Daoy (cell line): ENCODE measurements at regions not wholly inside any gene's neighbourhood (a gene's known extent, or its start where the extent isn't known, plus 50 kb on each side); places are given as distances from the start of the nearest gene placed in this dataset.
"Not testable (repeated sequence)": the region's sequence is repeated elsewhere in the genome, so short reads cannot be mapped to it uniquely, and the experiment has no call there.

Experiments
- DNase-seq: peaks from one replicate; pipeline ENCODE4 v3.0.0-alpha.2; 2015; ENCODE audit warnings: low read depth

DNA sequence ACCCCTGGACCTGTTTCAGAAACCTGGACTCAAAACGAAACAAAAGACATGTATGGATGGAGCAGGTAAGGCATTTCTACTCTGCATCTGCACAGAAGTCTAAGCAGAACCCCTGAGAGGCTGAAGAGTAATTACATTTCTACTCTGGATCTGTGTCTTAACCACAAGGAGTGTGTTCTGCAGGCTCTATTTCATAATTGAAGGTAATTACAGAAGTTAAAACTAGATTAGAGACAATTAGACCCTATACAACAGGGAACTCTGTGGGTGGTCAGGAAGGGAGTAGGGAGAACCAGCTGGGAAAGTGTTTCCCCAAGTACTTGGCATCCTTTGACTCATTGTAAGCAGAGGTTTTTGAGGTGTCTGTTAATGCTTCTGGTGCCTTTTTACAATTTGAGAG lies 69.8 kb downstream of the IGSF1 start:
- peak; percentile 10 for DNase-seq

DNA sequence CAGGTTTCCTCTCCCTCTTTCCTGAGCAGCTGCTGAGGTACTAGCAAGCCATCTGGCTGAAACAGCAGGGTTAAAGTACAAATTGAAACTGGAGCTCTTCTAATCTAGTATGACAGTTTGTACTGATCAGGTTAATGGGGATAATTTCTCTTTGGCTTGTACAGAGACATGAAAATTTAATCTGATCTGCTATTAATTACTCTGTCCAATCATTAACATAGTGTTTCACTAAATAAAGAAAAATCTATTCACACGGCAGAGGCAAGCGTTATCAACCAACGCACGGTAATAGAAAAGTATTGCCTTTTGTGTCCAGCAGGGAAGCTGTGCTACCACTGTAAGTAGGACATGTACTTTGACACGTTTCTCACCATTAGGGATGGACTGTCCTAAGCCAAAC lies 71.1 kb downstream of the IGSF1 start:
- DNase-seq: no peak

GRCh38 chrX:131216828-131217227 lies 72.3 kb downstream of the IGSF1 start:
- DNase-seq: no peak

DNA sequence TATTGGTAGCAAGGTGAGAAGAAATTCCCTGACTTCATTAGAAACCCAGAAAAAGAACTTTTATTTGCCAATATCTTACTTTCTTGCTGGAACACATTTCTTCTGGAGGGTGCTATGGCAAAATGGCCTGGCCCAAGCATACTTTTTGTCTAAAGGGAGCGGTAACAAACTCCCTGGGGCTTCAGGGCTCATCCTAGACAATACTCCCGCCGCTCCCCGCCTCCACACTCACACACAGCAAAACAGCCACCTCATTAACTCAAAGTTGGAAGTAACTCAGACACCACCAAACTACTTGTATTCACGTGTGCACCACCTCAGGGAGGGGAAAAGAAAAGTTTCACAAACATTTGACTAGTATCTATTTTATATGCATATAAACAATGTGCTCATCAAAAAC lies 75.7 kb downstream of the IGSF1 start:
- DNase-seq: no peak

- DNase-seq: no peak
Measured at GRCh38 chrX:131202766-131203165, 86.3 kb downstream of the IGSF1 start.

- no peak for DNase-seq
Measured at GRCh38 chrX:131201986-131202385, 87.1 kb downstream of the IGSF1 start.

DNA sequence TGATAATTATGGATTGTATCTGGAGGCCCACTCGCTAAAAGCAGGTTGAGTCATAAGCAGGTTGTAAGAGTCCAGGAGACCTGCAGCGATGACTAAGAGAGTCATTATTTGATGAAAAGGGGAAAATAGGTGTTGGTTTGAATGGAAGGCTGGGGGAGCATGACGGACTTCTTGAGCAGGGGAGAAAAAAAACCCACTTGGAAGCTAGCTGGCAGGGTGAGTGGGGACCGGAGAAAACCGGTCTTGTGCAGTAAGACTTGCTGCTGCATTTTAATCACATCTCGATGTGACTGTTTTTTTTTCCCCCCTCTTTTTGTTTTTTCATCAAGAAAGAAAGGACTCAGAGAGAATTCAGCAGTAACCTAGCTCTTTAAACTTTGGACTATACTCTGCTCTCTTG lies 90.0 kb downstream of the IGSF1 start:
- peak; percentile 8 for DNase-seq

- DNase-seq: no peak
Measured at GRCh38 chrX:131187206-131187605, 101.9 kb downstream of the IGSF1 start.

DNA sequence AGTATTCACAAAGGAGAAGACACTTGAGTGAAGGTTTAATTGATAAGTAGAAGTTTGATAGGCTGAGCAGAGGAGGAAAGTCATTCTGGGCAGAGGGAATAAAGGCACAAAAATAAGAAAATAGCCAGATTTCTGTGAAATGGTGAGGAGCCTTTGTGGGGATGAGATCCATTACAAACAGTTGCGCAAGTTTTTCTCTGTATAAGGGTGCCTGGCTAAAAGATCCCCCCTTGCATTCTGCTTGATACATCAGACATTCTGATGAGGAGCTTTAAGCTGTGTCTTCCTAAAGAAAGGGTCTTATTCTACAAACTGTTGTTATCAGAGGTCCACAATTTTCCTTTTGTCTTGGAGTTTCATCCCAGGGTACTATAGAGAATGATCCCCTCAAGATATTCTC lies 112.0 kb downstream of the ARHGAP36 start:
- DNase-seq: no peak

GRCh38 chrX:131163645-131164044 lies 105.5 kb downstream of the ARHGAP36 start:
- DNase-seq: not testable (repeated sequence)

DNA sequence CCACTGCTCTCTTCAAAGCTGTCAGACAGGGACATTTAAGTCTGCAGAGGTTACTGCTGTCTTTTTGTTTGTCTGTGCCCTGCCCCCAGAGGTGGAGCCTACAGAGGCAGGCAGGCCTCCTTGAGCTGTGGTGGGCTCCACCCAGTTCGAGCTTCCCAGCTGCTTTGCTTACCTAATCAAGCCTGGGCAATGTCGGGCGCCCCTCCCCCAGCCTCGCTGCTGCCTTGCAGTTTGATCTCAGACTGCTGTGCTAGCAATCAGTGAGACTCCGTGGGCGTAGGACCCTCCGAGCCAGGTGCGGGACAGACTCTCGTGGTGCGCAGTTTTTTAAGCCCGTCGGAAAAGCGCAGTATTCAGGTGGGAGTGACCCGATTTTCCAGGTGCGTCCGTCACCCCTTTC lies 99.5 kb downstream of the ARHGAP36 start:
- not testable (repeated sequence) for DNase-seq

DNA sequence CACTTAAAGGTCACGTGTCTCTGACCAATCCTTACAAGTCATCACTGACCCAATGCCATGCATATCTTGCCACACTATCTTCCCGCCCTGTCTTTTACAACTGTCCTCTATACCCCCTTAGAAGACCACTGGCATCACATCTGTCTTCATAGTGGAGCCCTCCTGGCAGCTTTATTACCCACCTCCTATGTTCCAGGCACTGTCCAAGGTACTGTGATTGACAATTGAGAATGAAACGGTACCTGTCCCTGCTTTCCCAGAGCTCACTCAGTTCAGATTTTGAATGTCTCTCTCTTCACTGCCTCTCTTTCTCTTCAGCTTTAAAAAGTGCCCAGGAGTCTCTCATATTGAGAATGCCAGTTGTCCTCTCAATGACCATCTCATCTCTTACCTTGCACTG lies 88.6 kb downstream of the ARHGAP36 start:
- DNase-seq: no peak
